DND-41 (cell line): ENCODE measurements at regions not wholly inside any gene's neighbourhood (a gene's known extent, or its start where the extent isn't known, plus 50 kb on each side); places are given as distances from the start of the nearest gene placed in this dataset.

Experiments
- ATAC-seq: fragments of 200-7000 bp; cut with Tn5 transposase; 3 replicates; pipeline ENCODE4 v1.9.1; 2021; ENCODE audit warnings: low read depth; ENCODE audit not compliant: insufficient read depth
- DNase-seq: peaks from one replicate; pipeline ENCODE4 v3.0.0-alpha.2; 2020
- H2AFZ ChIP-seq: 2 replicates; pipeline ENCODE4 v1.6.0; 2012; ENCODE audit warnings: low read depth, low read length
- H3K27ac ChIP-seq: 2 replicates; pipeline ENCODE4 v1.5.1; 2012; ENCODE audit warnings: low read length, inconsistent platforms
- H3K27me3 ChIP-seq: fragments of 200-600 bp; sonication (generic); 2 replicates; pipeline ENCODE4 v1.6.0; 2012; ENCODE audit warnings: low read length, mild to moderate bottlenecking, inconsistent platforms; ENCODE audit not compliant: insufficient read depth, poor library complexity
- H3K36me3 ChIP-seq: 2 replicates; pipeline ENCODE4 v1.5.1; 2012; ENCODE audit warnings: low read length, inconsistent platforms; ENCODE audit not compliant: insufficient read depth
- H3K4me1 ChIP-seq: 2 replicates; pipeline ENCODE4 v1.5.1; 2012; ENCODE audit warnings: mild to moderate bottlenecking, low read length; ENCODE audit not compliant: insufficient read depth
- H3K4me2 ChIP-seq: 2 replicates; pipeline ENCODE4 v1.6.0; 2012; ENCODE audit warnings: mild to moderate bottlenecking, moderate library complexity, low read length, inconsistent platforms; ENCODE audit not compliant: insufficient read depth
- H3K4me3 ChIP-seq, 2 experiments: fragments of 200-600 bp in 1 of 2; shearing (Covaris generic) in 1 of 2; 2 replicates each; pipeline ENCODE4 v1.5.1; 2012 to 2016; ENCODE audit warnings: inconsistent platforms in 2 of 2, low read length in 2 of 2, mild to moderate bottlenecking in 2 of 2, low read depth in 1 of 2, moderate library complexity in 1 of 2
- H3K79me2 ChIP-seq: 2 replicates; pipeline ENCODE4 v1.6.0; 2012; ENCODE audit warnings: low read length, inconsistent platforms; ENCODE audit not compliant: insufficient read depth
- H3K9ac ChIP-seq: 2 replicates; pipeline ENCODE4 v1.6.0; 2012; ENCODE audit warnings: low read depth, mild to moderate bottlenecking, inconsistent platforms, low read length, moderate library complexity
- H3K9me3 ChIP-seq: 2 replicates; pipeline ENCODE4 v1.5.1; 2012; ENCODE audit warnings: low read length, moderate library complexity, mild to moderate bottlenecking, inconsistent platforms; ENCODE audit not compliant: insufficient read depth, severe bottlenecking
- H4K20me1 ChIP-seq: 2 replicates; pipeline ENCODE4 v1.6.0; 2012; ENCODE audit warnings: low read length; ENCODE audit not compliant: insufficient read depth
- CTCF ChIP-seq: IDR thresholded peaks from 2 replicates; pipeline ENCODE4 v1.5.1; 2012; ENCODE audit warnings: borderline replicate concordance, low read length, moderate library complexity, mild to moderate bottlenecking; ENCODE audit not compliant: poor library complexity, severe bottlenecking; ENCODE audit errors: extremely low read depth
- EZH2 ChIP-seq: IDR thresholded peaks from 3 replicates; pipeline ENCODE4 v1.6.1; 2012; ENCODE audit warnings: borderline replicate concordance, low read depth, mild to moderate bottlenecking, moderate library complexity, low read length, inconsistent platforms; ENCODE audit not compliant: severe bottlenecking

DNA sequence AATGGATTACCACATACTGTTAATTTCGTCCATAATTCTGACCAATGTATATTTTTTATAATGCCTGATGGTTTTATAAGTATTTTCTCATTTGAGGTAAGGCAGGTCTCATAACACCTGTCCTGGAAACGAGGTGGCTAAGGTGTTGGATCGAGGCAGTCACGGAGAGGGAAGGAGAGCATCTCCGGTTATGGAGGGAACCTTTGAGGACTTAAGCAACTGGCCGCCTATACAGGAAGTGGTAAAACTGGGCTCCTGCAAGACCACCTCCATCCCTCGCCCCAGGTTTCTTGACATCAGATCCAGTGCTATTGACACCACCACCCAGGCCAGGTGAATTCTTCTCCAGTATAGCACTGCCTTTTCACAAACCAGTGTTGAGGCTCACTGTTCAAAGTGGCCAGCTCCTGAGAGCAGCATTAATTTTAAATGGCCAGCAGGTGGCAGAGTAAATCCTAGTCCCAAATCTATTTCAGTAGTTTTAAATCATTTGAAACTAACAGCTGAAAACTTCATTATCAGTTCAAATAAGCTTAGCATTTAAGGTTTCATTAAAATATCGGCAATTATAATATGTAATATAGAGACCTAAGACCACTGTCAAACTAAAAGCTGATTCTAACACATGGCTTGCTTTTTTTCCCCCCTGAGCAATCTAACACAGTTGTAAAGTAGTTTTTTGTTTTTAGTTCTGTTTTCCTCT, 100.8 kb downstream of the PPM1A start:
- ATAC-seq: peak; percentile 65
- Histone ChIP-seq H3K4me3 (no peak overlapping the region), H3K9ac (no peak overlapping the region)

DNA sequence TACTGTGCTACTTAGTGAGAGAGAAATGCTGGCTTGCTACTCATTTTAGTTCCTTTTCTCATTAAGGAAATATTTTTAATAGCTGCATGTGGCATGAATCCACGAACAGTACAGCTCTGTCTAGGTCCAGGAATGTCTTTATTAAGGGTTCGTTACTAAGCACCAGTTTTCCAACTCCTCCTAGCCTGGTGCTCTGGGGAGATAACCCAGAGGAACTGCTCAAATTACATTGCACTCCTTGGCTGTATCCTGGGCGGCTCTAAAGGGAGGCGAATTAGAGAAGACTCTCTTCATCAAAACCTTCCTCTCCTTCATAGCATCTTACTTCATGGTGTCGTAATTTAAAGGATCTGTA, 101.3 kb downstream of the PPM1A start:
- DNase-seq (no peak), ATAC-seq (no peak)
- Histone ChIP-seq H2AFZ (no peak overlapping the region), H3K36me3 (no peaks in the 10 kb centered on the region), H3K27me3 (peaks cover 9% of the 10 kb centered on the region), H3K27ac (no peak overlapping the region), H3K4me1 (no peaks in the 10 kb centered on the region), H3K79me2 (no peaks in the 10 kb centered on the region), H4K20me1 (no peaks in the 10 kb centered on the region), H3K4me2 (no peak overlapping the region), H3K4me3 (no peak overlapping the region), H3K9me3 (no peaks in the 10 kb centered on the region), H3K9ac (no peak overlapping the region)
- TF ChIP-seq CTCF: no peak

More for the DNA sequence above, 100.8 kb downstream of the PPM1A start:
- Histone ChIP-seq H3K27me3 (peaks cover 8% of the 10 kb centered on the region), H2AFZ (no peak overlapping the region), H3K4me2 (no peak overlapping the region), H3K79me2 (no peaks in the 10 kb centered on the region), H4K20me1 (no peaks in the 10 kb centered on the region), H3K36me3 (no peaks in the 10 kb centered on the region), H3K9me3 (no peaks in the 10 kb centered on the region), H3K4me1 (no peaks in the 10 kb centered on the region), H3K27ac (no peak overlapping the region)
- no peak for TF ChIP-seq EZH2
- TF ChIP-seq CTCF: peak; percentile 72
- DNase-seq: peak; percentile 20

- no peak overlapping the region for H3K4me2 ChIP-seq
- H3K27ac ChIP-seq: no peak overlapping the region
- DNase-seq (no peak), ATAC-seq (no peak)
- H3K9ac ChIP-seq: no peak overlapping the region
- no peaks in the 10 kb centered on the region for H3K36me3 ChIP-seq
- no peaks in the 10 kb centered on the region for H3K9me3 ChIP-seq
- H3K79me2 ChIP-seq: no peaks in the 10 kb centered on the region
- no peak overlapping the region for H2AFZ ChIP-seq
- no peaks in the 10 kb centered on the region for H3K4me1 ChIP-seq
- peaks cover 5% of the 10 kb centered on the region for H3K27me3 ChIP-seq
- TF ChIP-seq EZH2 (no peak), CTCF (no peak)
- no peaks in the 10 kb centered on the region for H4K20me1 ChIP-seq
- H3K4me3 ChIP-seq: no peak overlapping the region
These were observed 104.4 kb downstream of the PPM1A start for GRCh38 chr14:60353420-60353819.
